A549 (cell line): ENCODE measurements at regions not wholly inside any gene's neighbourhood (a gene's known extent, or its start where the extent isn't known, plus 50 kb on each side); places are given as distances from the start of the nearest gene placed in this dataset.

Source experiments
- FOSB ChIP-seq: fragments of 250-450 bp; sonication (Bioruptor Pico); IDR thresholded peaks from 2 replicates; pipeline ENCODE4 v1.5.0; 2020; ENCODE audit warnings: mild to moderate bottlenecking, moderate library complexity
- HDAC2 ChIP-seq: fragments of 200-600 bp; sonication (generic); IDR thresholded peaks from 2 replicates; pipeline ENCODE4 v1.6.1; 2016
- KDM5A ChIP-seq: fragments of 200-600 bp; sonication (generic); IDR thresholded peaks from 2 replicates; pipeline ENCODE4 v1.6.1; 2016; ENCODE audit warnings: antibody characterized with exemption, mild to moderate bottlenecking
- MAFK ChIP-seq: fragments of 450-650 bp; IDR thresholded peaks from 2 replicates; pipeline ENCODE4 v1.6.1; 2014; ENCODE audit not compliant: partially characterized antibody
- MAZ ChIP-seq: fragments of 150-350 bp; IDR thresholded peaks from 2 replicates; pipeline ENCODE4 v1.6.1; 2014; ENCODE audit warnings: antibody characterized with exemption, low read depth, low read length, borderline replicate concordance
- NR3C1 ChIP-seq: fragments of >200 bp; sonication (Bioruptor Twin); formaldehyde crosslinking; IDR thresholded peaks from 3 replicates; pipeline ENCODE4 v1.6.1; 2017
- PHF8 ChIP-seq: fragments of 200-600 bp; sonication (generic); IDR thresholded peaks from 2 replicates; pipeline ENCODE4 v1.6.1; 2016; ENCODE audit warnings: low read depth, mild to moderate bottlenecking, antibody characterized with exemption, moderate library complexity, borderline replicate concordance
- POLR2A ChIP-seq: IDR thresholded peaks from 2 replicates; pipeline ENCODE4 v1.6.1; 2012; ENCODE audit warnings: mild to moderate bottlenecking, low read length
- TF ChIP-seq, protein P1 (sequence below): fragments of >200 bp; sonication (Bioruptor Twin); formaldehyde crosslinking; IDR thresholded peaks from 3 replicates; pipeline ENCODE4 v1.5.1; 2016

DNA sequence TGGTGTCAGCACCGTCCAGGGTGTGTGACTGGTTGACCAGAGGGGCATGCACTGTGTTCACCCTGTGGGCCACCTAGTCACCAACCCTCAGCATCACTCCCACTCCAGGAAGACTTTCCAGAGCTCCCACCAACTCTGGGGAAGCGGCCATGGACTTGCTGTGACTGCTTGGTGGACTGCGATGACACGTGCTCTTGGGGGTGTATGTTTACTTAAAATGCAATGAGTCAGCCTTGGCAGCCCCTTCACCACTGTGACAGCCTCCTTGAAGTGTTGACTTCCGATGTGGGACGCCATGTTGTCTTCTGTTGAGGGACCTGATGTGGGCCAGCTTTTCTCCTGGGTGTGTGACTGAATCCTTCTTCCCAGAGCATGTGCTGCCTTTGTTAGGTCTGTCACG, 151.1 kb upstream of the RTL1 start:
- TF ChIP-seq, protein P1, sequence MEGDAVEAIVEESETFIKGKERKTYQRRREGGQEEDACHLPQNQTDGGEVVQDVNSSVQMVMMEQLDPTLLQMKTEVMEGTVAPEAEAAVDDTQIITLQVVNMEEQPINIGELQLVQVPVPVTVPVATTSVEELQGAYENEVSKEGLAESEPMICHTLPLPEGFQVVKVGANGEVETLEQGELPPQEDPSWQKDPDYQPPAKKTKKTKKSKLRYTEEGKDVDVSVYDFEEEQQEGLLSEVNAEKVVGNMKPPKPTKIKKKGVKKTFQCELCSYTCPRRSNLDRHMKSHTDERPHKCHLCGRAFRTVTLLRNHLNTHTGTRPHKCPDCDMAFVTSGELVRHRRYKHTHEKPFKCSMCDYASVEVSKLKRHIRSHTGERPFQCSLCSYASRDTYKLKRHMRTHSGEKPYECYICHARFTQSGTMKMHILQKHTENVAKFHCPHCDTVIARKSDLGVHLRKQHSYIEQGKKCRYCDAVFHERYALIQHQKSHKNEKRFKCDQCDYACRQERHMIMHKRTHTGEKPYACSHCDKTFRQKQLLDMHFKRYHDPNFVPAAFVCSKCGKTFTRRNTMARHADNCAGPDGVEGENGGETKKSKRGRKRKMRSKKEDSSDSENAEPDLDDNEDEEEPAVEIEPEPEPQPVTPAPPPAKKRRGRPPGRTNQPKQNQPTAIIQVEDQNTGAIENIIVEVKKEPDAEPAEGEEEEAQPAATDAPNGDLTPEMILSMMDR, result no peak
- TF ChIP-seq MAFK (no peak), POLR2A (no peak), PHF8 (no peak), FOSB (CRISPR knock-in tag) (no peak), MAZ (no peak), KDM5A (no peak), NR3C1 (no peak), HDAC2 (no peak)
